PFSK-1 (cell line): ENCODE measurements at regions not wholly inside any gene's neighbourhood (a gene's known extent, or its start where the extent isn't known, plus 50 kb on each side); places are given as distances from the start of the nearest gene placed in this dataset.

ENCODE experiments used
- POLR2AphosphoS5 ChIP-seq: IDR thresholded peaks from 2 replicates; pipeline ENCODE4 v1.6.1; 2012; ENCODE audit warnings: low read depth, mild to moderate bottlenecking, control low read depth, low read length, moderate library complexity
- SIN3A ChIP-seq: IDR thresholded peaks from 2 replicates; pipeline ENCODE4 v1.6.1; 2012; ENCODE audit warnings: mild to moderate bottlenecking, low read length, moderate library complexity, borderline replicate concordance; ENCODE audit not compliant: insufficient read depth
- TAF1 ChIP-seq: IDR thresholded peaks from 2 replicates; pipeline ENCODE4 v1.6.1; 2012; ENCODE audit warnings: low read length, control low read depth, borderline replicate concordance; ENCODE audit not compliant: insufficient read depth

DNA sequence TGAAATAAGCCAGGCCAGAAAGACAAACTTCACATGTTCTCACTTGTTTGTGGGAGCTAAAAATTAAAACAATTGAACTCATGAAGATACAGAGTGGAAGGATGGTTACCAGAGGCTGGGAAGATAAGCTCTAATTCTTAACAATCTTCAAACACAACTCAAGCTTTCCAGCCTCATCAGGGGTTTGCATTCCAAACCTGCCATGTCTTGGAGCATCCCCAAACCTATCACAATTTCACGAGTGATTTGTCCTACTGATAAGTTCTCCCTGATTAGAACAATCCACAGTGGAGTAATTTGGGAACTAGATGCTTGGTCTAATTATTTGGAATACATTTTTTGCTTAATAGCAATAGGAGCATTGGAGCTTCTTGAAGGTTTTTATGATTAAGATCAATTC lies 418.5 kb upstream of the PKN2 start:
- TF ChIP-seq SIN3A (no peak), TAF1 (no peak), POLR2AphosphoS5 (no peak)
